ENCODE measurements at regions not wholly inside any gene's neighbourhood (a gene's known extent, or its start where the extent isn't known, plus 50 kb on each side); places are given as distances from the start of the nearest gene placed in this dataset.

GRCh38 chr10:43976292-43976691, 327.6 kb upstream of the ZNF32 start:
- no peak for TF ChIP-seq GATA2 (CRISPR knock-in tag; IDR thresholded peaks at IDR 0.05)
- TF ChIP-seq CTCF (IDR thresholded peaks at IDR 0.05) = no peak
- no peak for TF ChIP-seq POLR2AphosphoS5 (IDR thresholded peaks at IDR 0.05; ENCODE audit: low read depth, low read length)
- no peak for TF ChIP-seq RCOR1 (IDR thresholded peaks at IDR 0.05; ENCODE audit: low read length)
- no peak for TF ChIP-seq TEAD4 (IDR thresholded peaks at IDR 0.05; ENCODE audit: borderline replicate concordance, insufficient read depth)
